OCI-LY1 (cell line): ENCODE measurements at regions not wholly inside any gene's neighbourhood (a gene's known extent, or its start where the extent isn't known, plus 50 kb on each side); places are given as distances from the start of the nearest gene placed in this dataset.

ENCODE experiments used
- H2AFZ ChIP-seq: fragments of 200-600 bp; sonication (generic), shearing (Covaris generic); 2 replicates; pipeline ENCODE4 v1.6.0; 2014; ENCODE audit warnings: antibody characterized with exemption, mild to moderate bottlenecking, low read length
- H3F3A ChIP-seq: fragments of 200-600 bp; sonication (generic), shearing (Covaris generic); 2 replicates; pipeline ENCODE4 v1.6.0; 2014; ENCODE audit warnings: mild to moderate bottlenecking, antibody characterized with exemption, low read length, moderate library complexity; ENCODE audit not compliant: insufficient read depth
- H3K27ac ChIP-seq: fragments of 200-600 bp; sonication (generic); 2 replicates; pipeline ENCODE4 v1.5.1; 2014; ENCODE audit warnings: low read length, mixed run types, mild to moderate bottlenecking, low read depth; ENCODE audit not compliant: poor library complexity, severe bottlenecking
- H3K27me3 ChIP-seq: fragments of 200-600 bp; sonication (generic); 2 replicates; pipeline ENCODE4 v1.6.0; 2014; ENCODE audit warnings: antibody characterized with exemption, mild to moderate bottlenecking, low read length, moderate library complexity; ENCODE audit not compliant: insufficient read depth
- H3K36me3 ChIP-seq: fragments of 200-600 bp; sonication (generic); 2 replicates; pipeline ENCODE4 v1.6.1; 2014; ENCODE audit warnings: mild to moderate bottlenecking, antibody characterized with exemption, low read length, moderate library complexity, mixed read lengths; ENCODE audit not compliant: insufficient read depth
- H3K4me1 ChIP-seq: fragments of 200-600 bp; sonication (generic); 2 replicates; pipeline ENCODE4 v1.5.1; 2014; ENCODE audit warnings: mild to moderate bottlenecking, low read length, moderate library complexity; ENCODE audit not compliant: insufficient read depth, severe bottlenecking
- H3K4me2 ChIP-seq: fragments of 200-600 bp; sonication (generic), shearing (Covaris generic); 2 replicates; pipeline ENCODE4 v1.6.1; 2014; ENCODE audit warnings: low read length
- H3K4me3 ChIP-seq: fragments of 200-600 bp; sonication (generic); 2 replicates; pipeline ENCODE4 v1.5.1; 2014; ENCODE audit warnings: low read length, low read depth, mild to moderate bottlenecking, mixed read lengths; ENCODE audit not compliant: poor library complexity, severe bottlenecking
- H3K79me2 ChIP-seq: fragments of 200-600 bp; shearing (Covaris generic); 2 replicates; pipeline ENCODE4 v1.6.1; 2016; ENCODE audit warnings: mixed run types, low read length, mixed read lengths; ENCODE audit not compliant: insufficient read depth
- H3K9ac ChIP-seq: fragments of 200-600 bp; sonication (generic), shearing (Covaris generic); 2 replicates; pipeline ENCODE4 v1.6.1; 2014; ENCODE audit warnings: mild to moderate bottlenecking, low read length, mixed read lengths
- H3K9me2 ChIP-seq: fragments of 200-600 bp; sonication (generic), shearing (Covaris generic); 2 replicates; pipeline ENCODE4 v1.6.1; 2014; ENCODE audit warnings: low read depth, mild to moderate bottlenecking, low read length, mixed read lengths
- H3K9me3 ChIP-seq: fragments of 200-600 bp; shearing (Covaris generic); 2 replicates; pipeline ENCODE4 v1.6.1; 2014; ENCODE audit warnings: low read length, mixed read lengths
- H4K20me1 ChIP-seq: fragments of 200-600 bp; sonication (generic), shearing (Covaris generic); 2 replicates; pipeline ENCODE4 v1.6.0; 2016; ENCODE audit warnings: mild to moderate bottlenecking, low read length; ENCODE audit not compliant: insufficient read depth
- EZH2 ChIP-seq: fragments of 200-600 bp; sonication (generic), shearing (Covaris generic); IDR thresholded peaks from 2 replicates; pipeline ENCODE4 v1.8.0; 2017; ENCODE audit warnings: borderline replicate concordance, mixed run types, mild to moderate bottlenecking, antibody characterized with exemption, low read length, moderate library complexity, mixed read lengths
- TF ChIP-seq, protein P1 (sequence below): fragments of 200-600 bp; sonication (generic), shearing (Covaris generic); IDR thresholded peaks from 2 replicates; pipeline ENCODE4 v1.5.1; 2017; ENCODE audit warnings: mild to moderate bottlenecking, antibody characterized with exemption, low read length, moderate library complexity, mixed read lengths

DNA sequence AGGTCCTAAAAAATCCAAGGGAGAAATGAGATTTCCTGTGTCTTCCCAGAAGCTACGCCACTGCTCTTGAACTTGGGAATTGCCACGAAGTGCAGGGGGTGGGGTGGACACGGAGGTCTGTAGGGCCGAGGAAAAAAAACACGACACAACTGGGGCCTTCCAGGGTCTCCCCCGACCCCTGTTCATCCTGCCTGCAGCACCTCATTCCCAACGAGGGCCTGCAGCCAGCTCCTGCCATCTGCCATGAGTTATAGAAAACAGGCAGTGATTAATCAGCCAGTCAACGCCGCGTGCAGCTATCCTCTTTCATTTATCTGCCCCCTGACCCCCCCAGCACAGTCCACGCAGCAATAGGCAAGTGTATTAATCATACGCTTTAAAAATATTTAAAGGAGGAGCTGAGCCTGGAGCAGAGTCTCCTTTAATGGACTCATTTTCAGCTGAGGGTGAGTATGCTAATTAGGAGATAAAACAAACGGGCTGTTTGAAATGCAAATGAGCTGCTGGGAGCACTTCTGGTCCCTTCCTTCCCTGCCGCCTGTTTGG is 209.9 kb downstream of the TFCP2L1 start:
- Histone ChIP-seq H3K36me3 (no peaks in the 10 kb centered on the region), H3K9me2 (no peaks in the 10 kb centered on the region), H3K27ac (no peak overlapping the region), H3K9me3 (no peaks in the 10 kb centered on the region), H3F3A (no peaks in the 10 kb centered on the region), H3K27me3 (0 out of 2 replicates have a peak, but pooled peaks cover 3% of the 10 kb centered on the region), H3K79me2 (no peaks in the 10 kb centered on the region), H3K4me1 (no peaks in the 10 kb centered on the region), H4K20me1 (no peaks in the 10 kb centered on the region), H2AFZ (no peak overlapping the region), H3K4me2 (no peak overlapping the region), H3K9ac (no peak overlapping the region), H3K4me3 (no peak overlapping the region)
- TF ChIP-seq, protein P1, sequence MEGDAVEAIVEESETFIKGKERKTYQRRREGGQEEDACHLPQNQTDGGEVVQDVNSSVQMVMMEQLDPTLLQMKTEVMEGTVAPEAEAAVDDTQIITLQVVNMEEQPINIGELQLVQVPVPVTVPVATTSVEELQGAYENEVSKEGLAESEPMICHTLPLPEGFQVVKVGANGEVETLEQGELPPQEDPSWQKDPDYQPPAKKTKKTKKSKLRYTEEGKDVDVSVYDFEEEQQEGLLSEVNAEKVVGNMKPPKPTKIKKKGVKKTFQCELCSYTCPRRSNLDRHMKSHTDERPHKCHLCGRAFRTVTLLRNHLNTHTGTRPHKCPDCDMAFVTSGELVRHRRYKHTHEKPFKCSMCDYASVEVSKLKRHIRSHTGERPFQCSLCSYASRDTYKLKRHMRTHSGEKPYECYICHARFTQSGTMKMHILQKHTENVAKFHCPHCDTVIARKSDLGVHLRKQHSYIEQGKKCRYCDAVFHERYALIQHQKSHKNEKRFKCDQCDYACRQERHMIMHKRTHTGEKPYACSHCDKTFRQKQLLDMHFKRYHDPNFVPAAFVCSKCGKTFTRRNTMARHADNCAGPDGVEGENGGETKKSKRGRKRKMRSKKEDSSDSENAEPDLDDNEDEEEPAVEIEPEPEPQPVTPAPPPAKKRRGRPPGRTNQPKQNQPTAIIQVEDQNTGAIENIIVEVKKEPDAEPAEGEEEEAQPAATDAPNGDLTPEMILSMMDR = no peak
- no peak for TF ChIP-seq EZH2

- H3K4me1 ChIP-seq = no peaks in the 10 kb centered on the region
- H3K79me2 ChIP-seq = no peaks in the 10 kb centered on the region
- no peak overlapping the region for H3K4me3 ChIP-seq
- H3K9me2 ChIP-seq = no peaks in the 10 kb centered on the region
- no peak overlapping the region for H2AFZ ChIP-seq
- H3K36me3 ChIP-seq = no peaks in the 10 kb centered on the region
- H3F3A ChIP-seq = no peaks in the 10 kb centered on the region
- no peak overlapping the region for H3K27ac ChIP-seq
- H4K20me1 ChIP-seq = no peaks in the 10 kb centered on the region
- 0 out of 2 replicates have a peak, but pooled peaks cover 3% of the 10 kb centered on the region for H3K27me3 ChIP-seq
- no peak for TF ChIP-seq EZH2
- TF ChIP-seq, protein P1 = no peak
- no peaks in the 10 kb centered on the region for H3K9me3 ChIP-seq
- no peak overlapping the region for H3K9ac ChIP-seq
- no peak overlapping the region for H3K4me2 ChIP-seq
These were observed 209.1 kb downstream of the TFCP2L1 start for GRCh38 chr2:121075641-121076497.

- H3K27me3 ChIP-seq = 0 out of 2 replicates have a peak, but pooled peaks cover 3% of the 10 kb centered on the region
- H3K4me3 ChIP-seq = no peak overlapping the region
These were observed 208.5 kb downstream of the TFCP2L1 start for GRCh38 chr2:121076498-121076820.

More at GRCh38 chr2:121076498-121076820, 208.5 kb downstream of the TFCP2L1 start:
- H3F3A ChIP-seq = no peaks in the 10 kb centered on the region
- no peaks in the 10 kb centered on the region for H3K79me2 ChIP-seq
- H3K4me2 ChIP-seq = no peak overlapping the region
- no peak overlapping the region for H3K9ac ChIP-seq
- no peaks in the 10 kb centered on the region for H3K36me3 ChIP-seq
- no peak for TF ChIP-seq EZH2
- TF ChIP-seq, protein P1 = no peak
- no peak overlapping the region for H3K27ac ChIP-seq
- no peaks in the 10 kb centered on the region for H3K9me2 ChIP-seq
- no peaks in the 10 kb centered on the region for H4K20me1 ChIP-seq
- no peaks in the 10 kb centered on the region for H3K4me1 ChIP-seq
- H3K9me3 ChIP-seq = no peaks in the 10 kb centered on the region
- no peak overlapping the region for H2AFZ ChIP-seq
